Colonic mucosa (tissue), 4 donors: ENCODE measurements at regions not wholly inside any gene's neighbourhood (a gene's known extent, or its start where the extent isn't known, plus 50 kb on each side); places are given as distances from the start of the nearest gene placed in this dataset.
"Not testable (repeated sequence)": the region's sequence is repeated elsewhere in the genome, so short reads cannot be mapped to it uniquely, and the experiment has no call there.

Source experiments
- DNase-seq: peaks from one replicate; pipeline ENCODE4 v3.0.0-alpha.2; 2020
- H3K27ac ChIP-seq: fragments of 200-600 bp; one replicate; pipeline ENCODE4 v1.8.0; 2021
- H3K27me3 ChIP-seq: fragments of 200-600 bp; one replicate; pipeline ENCODE4 v1.8.0; 2021
- H3K36me3 ChIP-seq: fragments of 200-600 bp; one replicate; pipeline ENCODE4 v1.8.0; 2021
- H3K4me1 ChIP-seq: fragments of 200-600 bp; one replicate; pipeline ENCODE4 v1.8.0; 2021; ENCODE audit warnings: mild to moderate bottlenecking
- H3K4me3 ChIP-seq: fragments of 200-600 bp; one replicate; pipeline ENCODE4 v1.8.0; 2021
- H3K9ac ChIP-seq, 2 donors: one replicate each; pipeline ENCODE4 v1.7.0; 2013; ENCODE audit warnings: control low read depth in 2 of 2, low read depth in 2 of 2, low read length in 2 of 2
- H3K9me3 ChIP-seq: fragments of 200-600 bp; one replicate; pipeline ENCODE4 v1.8.0; 2021
- intact Hi-C: fragments of 100-400 bp; cut with DNase I; formaldehyde crosslinking; loops from one replicate; pipeline ENCODE4 v1.14.1; 2022
- TF ChIP-seq, protein P1 (sequence below): fragments of 200-600 bp; IDR thresholded peaks from one replicate; pipeline ENCODE4 v1.8.0; 2022; ENCODE audit warnings: antibody characterized with exemption, mild to moderate bottlenecking
- donor health status: healthy.
- donor health status: DM: no; HTN: no; CAD: no.
- donor health status: DM: no; HTN: no; CAD: no.

DNA sequence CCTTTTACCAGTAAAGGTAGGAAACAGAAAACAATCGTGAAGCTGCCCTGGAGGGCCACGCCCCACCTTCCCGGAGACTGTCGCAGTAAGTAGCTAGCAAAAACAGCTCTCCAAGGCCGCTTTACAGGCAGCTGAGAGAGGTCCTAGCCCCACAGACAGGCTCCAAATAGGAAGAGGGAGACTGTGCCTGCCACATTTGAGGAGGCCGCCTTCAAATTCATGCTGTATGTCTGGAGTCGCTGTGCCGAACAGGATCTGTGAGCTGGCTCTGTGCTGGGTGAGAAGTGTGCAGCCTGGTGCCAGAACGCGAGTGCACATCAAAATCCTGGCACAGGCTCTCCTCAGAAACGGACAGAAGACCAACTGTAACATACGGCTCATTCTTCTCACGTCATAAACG, 582.2 kb downstream of the CETN3 start:
- H3K4me1 ChIP-seq = no peaks in the 10 kb centered on the region
- TF ChIP-seq, protein P1, sequence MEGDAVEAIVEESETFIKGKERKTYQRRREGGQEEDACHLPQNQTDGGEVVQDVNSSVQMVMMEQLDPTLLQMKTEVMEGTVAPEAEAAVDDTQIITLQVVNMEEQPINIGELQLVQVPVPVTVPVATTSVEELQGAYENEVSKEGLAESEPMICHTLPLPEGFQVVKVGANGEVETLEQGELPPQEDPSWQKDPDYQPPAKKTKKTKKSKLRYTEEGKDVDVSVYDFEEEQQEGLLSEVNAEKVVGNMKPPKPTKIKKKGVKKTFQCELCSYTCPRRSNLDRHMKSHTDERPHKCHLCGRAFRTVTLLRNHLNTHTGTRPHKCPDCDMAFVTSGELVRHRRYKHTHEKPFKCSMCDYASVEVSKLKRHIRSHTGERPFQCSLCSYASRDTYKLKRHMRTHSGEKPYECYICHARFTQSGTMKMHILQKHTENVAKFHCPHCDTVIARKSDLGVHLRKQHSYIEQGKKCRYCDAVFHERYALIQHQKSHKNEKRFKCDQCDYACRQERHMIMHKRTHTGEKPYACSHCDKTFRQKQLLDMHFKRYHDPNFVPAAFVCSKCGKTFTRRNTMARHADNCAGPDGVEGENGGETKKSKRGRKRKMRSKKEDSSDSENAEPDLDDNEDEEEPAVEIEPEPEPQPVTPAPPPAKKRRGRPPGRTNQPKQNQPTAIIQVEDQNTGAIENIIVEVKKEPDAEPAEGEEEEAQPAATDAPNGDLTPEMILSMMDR = no peak
- H3K9me3 ChIP-seq = no peaks in the 10 kb centered on the region
- intact Hi-C loops = no loop called here
- no peaks in the 10 kb centered on the region for H3K36me3 ChIP-seq
- no peak overlapping the region for H3K27ac ChIP-seq
- no peak for DNase-seq
- H3K9ac ChIP-seq = no peak overlapping the region
- no peaks in the 10 kb centered on the region for H3K27me3 ChIP-seq
- no peak overlapping the region for H3K4me3 ChIP-seq

DNA sequence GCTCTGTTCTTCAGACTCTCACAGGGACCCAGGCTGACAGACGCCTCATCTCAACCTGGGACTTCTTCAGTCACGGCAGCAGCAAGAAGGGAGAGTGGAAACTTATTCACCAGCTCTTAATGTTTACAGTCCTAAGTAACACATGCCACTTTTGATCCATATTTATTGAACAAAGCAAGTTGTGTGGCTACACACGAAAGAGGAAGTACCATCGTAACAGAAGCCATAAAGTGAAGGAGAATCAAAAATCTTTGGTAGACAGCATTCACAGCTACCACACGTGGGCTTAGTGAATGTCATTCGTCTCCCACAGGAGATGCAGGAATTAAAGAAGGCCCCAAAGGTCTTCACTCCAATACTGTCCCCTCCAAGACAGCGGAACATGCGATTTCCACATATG, 582.6 kb downstream of the CETN3 start:
- Histone ChIP-seq H3K4me1 (no peaks in the 10 kb centered on the region), H3K9ac (no peak overlapping the region), H3K4me3 (no peak overlapping the region), H3K27me3 (no peaks in the 10 kb centered on the region), H3K36me3 (no peaks in the 10 kb centered on the region), H3K27ac (no peak overlapping the region), H3K9me3 (no peaks in the 10 kb centered on the region)
- intact Hi-C loops = no loop called here
- TF ChIP-seq, protein P1 = no peak
- no peak for DNase-seq

DNA sequence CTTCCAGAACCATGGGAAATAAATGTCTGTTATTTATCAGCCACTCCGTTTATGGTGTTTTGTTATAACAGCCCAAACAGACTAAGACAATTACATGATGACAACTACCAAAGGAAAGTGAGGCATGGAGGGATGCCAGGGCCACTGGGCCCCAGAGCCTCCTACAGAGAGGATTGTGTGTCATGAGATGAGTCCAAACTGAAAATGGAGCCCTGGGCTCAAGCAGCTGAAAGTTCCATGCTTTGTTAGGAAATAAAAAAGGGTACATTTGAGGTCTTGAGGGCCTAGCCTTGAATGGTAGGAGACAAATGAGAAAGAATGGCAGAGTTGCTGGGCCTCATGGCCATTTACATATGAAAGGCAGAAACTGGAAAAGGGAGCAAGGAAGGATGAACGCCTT, 586.5 kb downstream of the CETN3 start:
- no peaks in the 10 kb centered on the region for H3K4me1 ChIP-seq
- DNase-seq = no peak
- no peaks in the 10 kb centered on the region for H3K36me3 ChIP-seq
- H3K9me3 ChIP-seq = no peaks in the 10 kb centered on the region
- H3K4me3 ChIP-seq = no peak overlapping the region
- no peaks in the 10 kb centered on the region for H3K27me3 ChIP-seq
- intact Hi-C loops = no loop called here
- H3K9ac ChIP-seq = no peak overlapping the region
- TF ChIP-seq, protein P1 = no peak
- H3K27ac ChIP-seq = no peak overlapping the region

DNA sequence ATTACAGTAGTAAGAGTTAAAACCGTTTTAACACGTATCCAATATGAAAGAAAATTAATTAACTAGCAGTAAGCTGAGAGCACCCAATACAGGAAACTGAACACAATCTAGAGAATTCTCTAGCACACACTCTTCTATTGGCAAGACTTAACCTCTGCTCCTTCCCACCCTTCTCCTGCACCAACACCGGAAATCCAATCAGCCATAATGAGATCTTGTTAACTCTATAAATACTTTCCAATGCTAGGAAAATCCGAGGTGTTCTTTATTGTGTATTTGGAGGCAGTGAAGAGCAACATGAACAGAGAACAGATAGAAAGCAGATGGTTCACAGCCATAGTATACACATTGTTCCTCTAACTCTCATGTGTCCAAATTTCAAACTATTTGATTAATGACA, 591.7 kb downstream of the CETN3 start:
- TF ChIP-seq, protein P1 = no peak
- no peak for DNase-seq
- H3K27ac ChIP-seq = no peak overlapping the region
- no peaks in the 10 kb centered on the region for H3K4me1 ChIP-seq
- H3K4me3 ChIP-seq = no peak overlapping the region
- H3K27me3 ChIP-seq = no peaks in the 10 kb centered on the region
- H3K9ac ChIP-seq = no peak overlapping the region
- intact Hi-C loops = no loop called here
- H3K9me3 ChIP-seq = no peaks in the 10 kb centered on the region
- H3K36me3 ChIP-seq = no peaks in the 10 kb centered on the region

DNA sequence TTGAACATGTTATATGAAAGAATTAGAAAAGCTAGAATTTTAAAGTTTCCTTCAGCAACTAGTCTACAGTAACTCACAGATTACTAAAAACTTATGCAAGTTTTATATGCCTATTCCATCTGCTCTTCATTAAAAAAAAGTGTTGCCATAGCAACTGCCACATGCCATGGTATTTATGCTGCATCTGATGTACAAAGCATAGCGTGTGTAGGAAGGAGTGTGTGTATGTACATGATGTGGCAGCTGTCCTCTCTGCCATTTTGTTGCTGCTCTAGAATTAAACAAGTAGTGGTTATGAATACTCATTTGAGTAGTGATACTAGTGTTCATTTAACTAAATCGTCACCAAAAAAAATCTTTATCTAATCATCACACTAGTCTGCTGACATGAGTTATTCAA, 593.5 kb downstream of the CETN3 start:
- Histone ChIP-seq H3K27me3 (no peaks in the 10 kb centered on the region), H3K27ac (no peak overlapping the region), H3K9ac (no peak overlapping the region), H3K4me1 (no peaks in the 10 kb centered on the region), H3K9me3 (no peaks in the 10 kb centered on the region), H3K36me3 (no peaks in the 10 kb centered on the region), H3K4me3 (no peak overlapping the region)
- TF ChIP-seq, protein P1 = no peak
- DNase-seq = no peak
- intact Hi-C loops = no loop called here

DNA sequence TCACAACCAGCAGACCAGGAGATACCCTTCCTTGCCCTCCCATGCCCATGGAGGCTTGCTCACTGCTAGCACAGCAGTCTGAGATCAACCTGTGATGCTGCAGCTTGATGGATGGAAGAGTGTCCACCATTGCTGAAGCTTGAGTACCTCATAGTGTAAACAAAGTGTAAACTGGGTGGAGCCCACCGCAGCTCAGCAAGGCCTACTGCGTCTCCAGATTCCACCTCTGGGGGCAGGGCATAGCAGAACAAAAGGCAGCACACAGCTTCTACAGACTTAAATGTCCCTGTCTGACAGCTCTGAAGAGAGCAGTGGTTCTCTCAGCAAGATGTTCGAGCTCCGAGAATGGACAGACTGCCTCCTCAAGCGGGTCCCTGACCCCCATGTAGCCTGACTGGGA, 608.8 kb downstream of the CETN3 start:
- intact Hi-C loops, H3K9ac ChIP-seq, H3K27ac ChIP-seq, H3K9me3 ChIP-seq, DNase-seq, H3K36me3 ChIP-seq, H3K4me1 ChIP-seq, H3K4me3 ChIP-seq, H3K27me3 ChIP-seq: not testable (repeated sequence)

DNA sequence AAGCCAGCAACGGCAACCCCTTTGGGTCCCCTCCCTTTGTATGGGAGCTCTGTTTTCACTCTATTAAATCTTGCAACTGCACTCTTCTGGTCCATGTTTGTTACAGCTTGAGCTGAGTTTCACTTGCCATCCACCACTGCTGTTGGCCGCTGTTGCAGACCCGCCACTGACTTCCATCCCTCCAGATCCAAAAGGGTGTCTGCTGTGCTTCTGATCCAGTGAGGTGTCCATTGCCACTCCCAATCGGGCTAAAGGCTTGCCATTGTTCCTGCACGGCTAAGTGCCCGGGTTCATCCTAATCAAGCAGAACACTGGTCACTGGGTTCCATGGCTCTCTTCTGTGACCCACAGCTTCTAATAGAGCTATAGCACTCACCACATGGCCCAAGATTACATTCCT, 615.1 kb downstream of the CETN3 start:
- DNase-seq, H3K27me3 ChIP-seq, H3K27ac ChIP-seq, H3K9me3 ChIP-seq, H3K36me3 ChIP-seq, intact Hi-C loops, H3K4me3 ChIP-seq, H3K9ac ChIP-seq, H3K4me1 ChIP-seq: not testable (repeated sequence)

DNA sequence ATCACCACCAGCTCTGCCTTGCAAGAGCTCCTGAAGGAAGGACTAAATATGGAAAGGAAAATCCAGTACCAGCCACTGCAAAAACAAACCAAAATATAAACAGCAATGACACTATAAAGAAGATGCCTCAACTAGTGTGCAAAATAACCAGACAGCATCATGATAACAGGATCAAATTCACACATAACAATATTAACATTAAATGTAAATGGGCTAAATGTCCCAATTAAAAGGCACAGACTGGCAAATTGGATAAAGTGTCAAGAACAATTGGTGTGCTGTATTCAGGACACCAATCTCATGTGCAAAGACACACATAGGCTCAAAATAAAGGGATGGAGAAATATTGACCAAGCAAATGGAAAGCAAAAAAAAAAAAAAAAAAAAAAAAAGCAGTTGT, 629.8 kb downstream of the CETN3 start:
- H3K4me1 ChIP-seq, intact Hi-C loops, H3K9ac ChIP-seq, H3K36me3 ChIP-seq, DNase-seq, H3K27ac ChIP-seq, H3K27me3 ChIP-seq, H3K9me3 ChIP-seq, H3K4me3 ChIP-seq: not testable (repeated sequence)
